Liver (tissue), 8 donors: ENCODE measurements at regions not wholly inside any gene's neighbourhood (a gene's known extent, or its start where the extent isn't known, plus 50 kb on each side); places are given as distances from the start of the nearest gene placed in this dataset.

ENCODE experiments used
- DNase-seq: peaks from one replicate; pipeline ENCODE4 v3.0.0-alpha.2; 2017; ENCODE audit warnings: low spot score
- H3K27ac ChIP-seq, 2 donors: one replicate each; pipeline ENCODE4 v1.7.0; 2013; ENCODE audit warnings: inconsistent platforms in 2 of 2, low read length in 2 of 2, control low read depth in 1 of 2, low read depth in 1 of 2, mild to moderate bottlenecking in 1 of 2
- H3K27me3 ChIP-seq, 4 donors: one replicate each; pipeline versions ENCODE4 v1.6.1 to v1.7.0; 2013; ENCODE audit warnings: low read length in 3 of 4, inconsistent platforms in 1 of 4, mild to moderate bottlenecking in 1 of 4, moderate library complexity in 1 of 4; ENCODE audit not compliant: control insufficient read depth in 4 of 4, insufficient read depth in 4 of 4
- H3K36me3 ChIP-seq, 4 donors: one replicate each; pipeline versions ENCODE4 v1.6.1 to v1.7.0; 2013; ENCODE audit warnings: low read length in 3 of 4, mild to moderate bottlenecking in 3 of 4, low read depth in 1 of 4, moderate library complexity in 1 of 4; ENCODE audit not compliant: control insufficient read depth in 4 of 4, insufficient read depth in 3 of 4
- H3K4me1 ChIP-seq, 4 donors: one replicate each; pipeline versions ENCODE4 v1.6.1 to v1.7.0; 2013; ENCODE audit warnings: low read length in 3 of 4, mild to moderate bottlenecking in 3 of 4, moderate library complexity in 1 of 4; ENCODE audit not compliant: control insufficient read depth in 4 of 4, insufficient read depth in 4 of 4
- H3K4me3 ChIP-seq, 3 donors: one replicate each; pipeline versions ENCODE4 v1.6.1 to v1.7.0; 2013; ENCODE audit warnings: low read length in 3 of 3, control low read depth in 1 of 3, low read depth in 1 of 3, mild to moderate bottlenecking in 1 of 3
- H3K9ac ChIP-seq, 2 donors: one replicate each; pipeline ENCODE4 v1.7.0; 2013; ENCODE audit warnings: low read length in 2 of 2, mild to moderate bottlenecking in 2 of 2, moderate library complexity in 2 of 2, control low read depth in 1 of 2, low read depth in 1 of 2
- H3K9me3 ChIP-seq, 4 donors: one replicate each; pipeline versions ENCODE4 v1.6.1 to v1.7.0; 2013; ENCODE audit warnings: low read length in 3 of 4; ENCODE audit not compliant: control insufficient read depth in 4 of 4
- EGR1 ChIP-seq, 2 donors: IDR thresholded peaks; 2 replicates each; pipeline ENCODE4 v1.6.1; 2016 to 2018; ENCODE audit warnings: antibody characterized with exemption in 2 of 2, low read depth in 2 of 2
- FOXA1 ChIP-seq: IDR thresholded peaks from 2 replicates; pipeline ENCODE4 v1.6.1; 2016; ENCODE audit warnings: antibody characterized with exemption
- FOXA2 ChIP-seq: IDR thresholded peaks from 2 replicates; pipeline ENCODE4 v1.6.1; 2016; ENCODE audit warnings: antibody characterized with exemption
- GABPA ChIP-seq, 2 donors: IDR thresholded peaks in 1 of 2; conservative IDR thresholded peaks in 1 of 2; 2 replicates each; pipeline ENCODE4 v1.6.1; 2016; ENCODE audit warnings: antibody characterized with exemption in 2 of 2, mild to moderate bottlenecking in 1 of 2, moderate library complexity in 1 of 2
- HNF4G ChIP-seq: IDR thresholded peaks from 2 replicates; pipeline ENCODE4 v1.6.1; 2016; ENCODE audit warnings: antibody characterized with exemption
- JUND ChIP-seq, 2 donors: IDR thresholded peaks; 2 replicates each; pipeline ENCODE4 v1.6.1; 2016; ENCODE audit warnings: antibody characterized with exemption in 2 of 2
- NR2F2 ChIP-seq: IDR thresholded peaks from 2 replicates; pipeline ENCODE4 v1.6.1; 2016; ENCODE audit warnings: antibody characterized with exemption
- RAD21 ChIP-seq, 2 donors: IDR thresholded peaks; 2 replicates each; pipeline ENCODE4 v1.6.1; 2016; ENCODE audit warnings: antibody characterized with exemption in 2 of 2, mild to moderate bottlenecking in 2 of 2
- RXRA ChIP-seq, 2 donors: IDR thresholded peaks; 2 replicates each; pipeline ENCODE4 v1.6.1; 2017 to 2018; ENCODE audit warnings: antibody characterized with exemption in 2 of 2, mild to moderate bottlenecking in 1 of 2
- SP1 ChIP-seq: IDR thresholded peaks from 2 replicates; pipeline ENCODE4 v1.6.1; 2018; ENCODE audit warnings: antibody characterized with exemption, mild to moderate bottlenecking
- TAF1 ChIP-seq: conservative IDR thresholded peaks from 2 replicates; pipeline ENCODE4 v1.6.1; 2016; ENCODE audit warnings: antibody characterized with exemption, mild to moderate bottlenecking
- WGBS: extraction: QIAGEN DNeasy Blood & Tissue Kit; methylation state at CpG from one replicate; pipeline ENCODE4 v1.1.7; 2013; 5-methylcytosine and 5-hydroxymethylcytosine counted together
- TF ChIP-seq, protein P1 (sequence below): IDR thresholded peaks from 2 replicates; pipeline ENCODE4 v1.6.1; 2016; ENCODE audit warnings: antibody characterized with exemption
- TF ChIP-seq, protein P2 (sequence below): IDR thresholded peaks from 2 replicates; pipeline ENCODE4 v1.6.1; 2016; ENCODE audit warnings: antibody characterized with exemption, mild to moderate bottlenecking
- TF ChIP-seq, protein P3 (sequence below): IDR thresholded peaks from 2 replicates; pipeline ENCODE4 v1.6.1; 2016; ENCODE audit warnings: antibody characterized with exemption
- TF ChIP-seq, protein P4 (sequence below): IDR thresholded peaks from 2 replicates; pipeline ENCODE4 v1.6.1; 2016; ENCODE audit warnings: antibody characterized with exemption
- TF ChIP-seq, protein P5 (sequence below): fragments of 150-350 bp; IDR thresholded peaks from 2 replicates; pipeline ENCODE4 v1.5.1; 2017; ENCODE audit warnings: improper control_type of control experiment, low read depth, low read length; ENCODE audit not compliant: missing input control
- donor health status: healthy.
- donor health status: healthy.
- donor health status: healthy.
- donor health status: healthy.
- donor health status: healthy.

DNA sequence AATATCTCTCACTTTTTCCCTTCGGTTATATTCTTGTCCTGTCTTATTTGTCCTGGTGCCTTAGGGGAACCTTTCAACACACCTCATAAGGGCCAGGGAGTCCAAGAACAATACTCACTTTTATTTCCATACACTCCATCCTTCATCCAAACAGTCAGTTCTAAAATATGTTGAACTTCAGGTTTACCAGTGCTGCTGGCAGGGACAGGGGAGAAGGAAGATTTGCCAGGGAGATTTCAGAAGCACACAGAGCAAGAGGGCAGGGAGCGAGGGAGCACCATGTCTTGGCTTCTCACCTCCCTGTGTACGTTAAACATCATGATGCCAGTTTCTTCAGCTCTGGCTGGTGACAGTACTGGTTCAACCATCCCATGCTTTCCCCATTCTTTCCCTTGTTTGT is 631.1 kb upstream of the FAT1 start:
- DNase-seq: no peak
- H3K36me3 ChIP-seq: no peaks in the 10 kb centered on the region
- no peak overlapping the region for H3K4me3 ChIP-seq
- H3K27me3 ChIP-seq: peaks cover 0 to 3% (median 0%) of the 10 kb centered on the region in 4 donors
- 45% methylated on average over 3 of the region's 3 CpGs for WGBS
- no peaks in the 10 kb centered on the region for H3K9me3 ChIP-seq
- TF ChIP-seq GABPA (IDR thresholded peaks at IDR 0.05 in 1 of 2, conservative IDR thresholded peaks at IDR 0.05 in 1 of 2) (no peak), RAD21 (IDR thresholded peaks at IDR 0.05) (no peak), SP1 (no peak)
- TF ChIP-seq, protein P1, sequence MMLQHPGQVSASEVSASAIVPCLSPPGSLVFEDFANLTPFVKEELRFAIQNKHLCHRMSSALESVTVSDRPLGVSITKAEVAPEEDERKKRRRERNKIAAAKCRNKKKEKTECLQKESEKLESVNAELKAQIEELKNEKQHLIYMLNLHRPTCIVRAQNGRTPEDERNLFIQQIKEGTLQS: no peak
- TF ChIP-seq, protein P2, sequence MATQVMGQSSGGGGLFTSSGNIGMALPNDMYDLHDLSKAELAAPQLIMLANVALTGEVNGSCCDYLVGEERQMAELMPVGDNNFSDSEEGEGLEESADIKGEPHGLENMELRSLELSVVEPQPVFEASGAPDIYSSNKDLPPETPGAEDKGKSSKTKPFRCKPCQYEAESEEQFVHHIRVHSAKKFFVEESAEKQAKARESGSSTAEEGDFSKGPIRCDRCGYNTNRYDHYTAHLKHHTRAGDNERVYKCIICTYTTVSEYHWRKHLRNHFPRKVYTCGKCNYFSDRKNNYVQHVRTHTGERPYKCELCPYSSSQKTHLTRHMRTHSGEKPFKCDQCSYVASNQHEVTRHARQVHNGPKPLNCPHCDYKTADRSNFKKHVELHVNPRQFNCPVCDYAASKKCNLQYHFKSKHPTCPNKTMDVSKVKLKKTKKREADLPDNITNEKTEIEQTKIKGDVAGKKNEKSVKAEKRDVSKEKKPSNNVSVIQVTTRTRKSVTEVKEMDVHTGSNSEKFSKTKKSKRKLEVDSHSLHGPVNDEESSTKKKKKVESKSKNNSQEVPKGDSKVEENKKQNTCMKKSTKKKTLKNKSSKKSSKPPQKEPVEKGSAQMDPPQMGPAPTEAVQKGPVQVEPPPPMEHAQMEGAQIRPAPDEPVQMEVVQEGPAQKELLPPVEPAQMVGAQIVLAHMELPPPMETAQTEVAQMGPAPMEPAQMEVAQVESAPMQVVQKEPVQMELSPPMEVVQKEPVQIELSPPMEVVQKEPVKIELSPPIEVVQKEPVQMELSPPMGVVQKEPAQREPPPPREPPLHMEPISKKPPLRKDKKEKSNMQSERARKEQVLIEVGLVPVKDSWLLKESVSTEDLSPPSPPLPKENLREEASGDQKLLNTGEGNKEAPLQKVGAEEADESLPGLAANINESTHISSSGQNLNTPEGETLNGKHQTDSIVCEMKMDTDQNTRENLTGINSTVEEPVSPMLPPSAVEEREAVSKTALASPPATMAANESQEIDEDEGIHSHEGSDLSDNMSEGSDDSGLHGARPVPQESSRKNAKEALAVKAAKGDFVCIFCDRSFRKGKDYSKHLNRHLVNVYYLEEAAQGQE: no peak
- no peaks in the 10 kb centered on the region for H3K4me1 ChIP-seq
- no peak overlapping the region for H3K27ac ChIP-seq
- no peak overlapping the region for H3K9ac ChIP-seq

DNA sequence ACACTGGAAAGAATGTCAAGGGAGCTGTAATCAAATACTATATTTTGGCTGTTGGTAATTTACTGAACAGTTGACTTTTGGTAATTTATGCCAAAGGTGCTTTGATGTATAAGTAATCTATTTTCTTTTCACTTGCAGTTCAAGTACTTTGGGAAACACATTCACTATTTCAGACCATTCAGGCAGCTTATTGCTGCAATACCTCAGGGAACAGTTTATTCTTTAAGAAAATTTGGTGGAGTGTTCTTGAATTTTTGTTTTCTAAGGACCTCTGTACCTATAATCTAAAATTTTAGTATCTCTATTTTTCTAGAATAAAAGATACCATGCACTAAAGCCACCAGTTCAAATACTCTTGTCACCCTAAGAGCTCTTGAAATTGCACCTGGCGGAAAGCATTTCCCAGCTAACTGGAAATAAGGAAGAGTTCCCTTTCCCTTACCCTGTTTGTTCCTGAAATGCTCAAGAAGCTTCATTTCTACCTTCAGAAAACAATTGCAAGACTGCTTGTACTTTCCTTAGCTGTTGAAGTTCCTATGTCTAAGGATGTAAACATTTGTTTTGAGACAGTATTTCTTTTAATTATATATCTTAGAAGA is 633.5 kb upstream of the FAT1 start:
- no peaks in the 10 kb centered on the region for H3K9me3 ChIP-seq
- 89% methylated on average over 1 of the region's 1 CpG for WGBS
- no peaks in the 10 kb centered on the region for H3K36me3 ChIP-seq
- H3K9ac ChIP-seq: no peak overlapping the region
- TF ChIP-seq NR2F2 (no peak), JUND (IDR thresholded peaks at IDR 0.05) (no peak), FOXA2 (no peak), GABPA (IDR thresholded peaks at IDR 0.05 in 1 of 2, conservative IDR thresholded peaks at IDR 0.05 in 1 of 2) (no peak), HNF4G (no peak), FOXA1 (no peak), EGR1 (IDR thresholded peaks at IDR 0.05; ENCODE audit: low read depth in 2 of 2) (no peak), RAD21 (IDR thresholded peaks at IDR 0.05) (no peak), RXRA (IDR thresholded peaks at IDR 0.05) (no peak), TAF1 (no peak)
- TF ChIP-seq, protein P2: no peak
- TF ChIP-seq, protein P3, sequence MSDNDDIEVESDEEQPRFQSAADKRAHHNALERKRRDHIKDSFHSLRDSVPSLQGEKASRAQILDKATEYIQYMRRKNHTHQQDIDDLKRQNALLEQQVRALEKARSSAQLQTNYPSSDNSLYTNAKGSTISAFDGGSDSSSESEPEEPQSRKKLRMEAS: no peak
- TF ChIP-seq, protein P4, sequence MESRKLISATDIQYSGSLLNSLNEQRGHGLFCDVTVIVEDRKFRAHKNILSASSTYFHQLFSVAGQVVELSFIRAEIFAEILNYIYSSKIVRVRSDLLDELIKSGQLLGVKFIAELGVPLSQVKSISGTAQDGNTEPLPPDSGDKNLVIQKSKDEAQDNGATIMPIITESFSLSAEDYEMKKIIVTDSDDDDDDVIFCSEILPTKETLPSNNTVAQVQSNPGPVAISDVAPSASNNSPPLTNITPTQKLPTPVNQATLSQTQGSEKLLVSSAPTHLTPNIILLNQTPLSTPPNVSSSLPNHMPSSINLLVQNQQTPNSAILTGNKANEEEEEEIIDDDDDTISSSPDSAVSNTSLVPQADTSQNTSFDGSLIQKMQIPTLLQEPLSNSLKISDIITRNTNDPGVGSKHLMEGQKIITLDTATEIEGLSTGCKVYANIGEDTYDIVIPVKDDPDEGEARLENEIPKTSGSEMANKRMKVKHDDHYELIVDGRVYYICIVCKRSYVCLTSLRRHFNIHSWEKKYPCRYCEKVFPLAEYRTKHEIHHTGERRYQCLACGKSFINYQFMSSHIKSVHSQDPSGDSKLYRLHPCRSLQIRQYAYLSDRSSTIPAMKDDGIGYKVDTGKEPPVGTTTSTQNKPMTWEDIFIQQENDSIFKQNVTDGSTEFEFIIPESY: no peak
- TF ChIP-seq, protein P5, sequence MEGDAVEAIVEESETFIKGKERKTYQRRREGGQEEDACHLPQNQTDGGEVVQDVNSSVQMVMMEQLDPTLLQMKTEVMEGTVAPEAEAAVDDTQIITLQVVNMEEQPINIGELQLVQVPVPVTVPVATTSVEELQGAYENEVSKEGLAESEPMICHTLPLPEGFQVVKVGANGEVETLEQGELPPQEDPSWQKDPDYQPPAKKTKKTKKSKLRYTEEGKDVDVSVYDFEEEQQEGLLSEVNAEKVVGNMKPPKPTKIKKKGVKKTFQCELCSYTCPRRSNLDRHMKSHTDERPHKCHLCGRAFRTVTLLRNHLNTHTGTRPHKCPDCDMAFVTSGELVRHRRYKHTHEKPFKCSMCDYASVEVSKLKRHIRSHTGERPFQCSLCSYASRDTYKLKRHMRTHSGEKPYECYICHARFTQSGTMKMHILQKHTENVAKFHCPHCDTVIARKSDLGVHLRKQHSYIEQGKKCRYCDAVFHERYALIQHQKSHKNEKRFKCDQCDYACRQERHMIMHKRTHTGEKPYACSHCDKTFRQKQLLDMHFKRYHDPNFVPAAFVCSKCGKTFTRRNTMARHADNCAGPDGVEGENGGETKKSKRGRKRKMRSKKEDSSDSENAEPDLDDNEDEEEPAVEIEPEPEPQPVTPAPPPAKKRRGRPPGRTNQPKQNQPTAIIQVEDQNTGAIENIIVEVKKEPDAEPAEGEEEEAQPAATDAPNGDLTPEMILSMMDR: no peak
- H3K4me1 ChIP-seq: no peaks in the 10 kb centered on the region
- DNase-seq: no peak
- no peak overlapping the region for H3K27ac ChIP-seq
- H3K4me3 ChIP-seq: no peak overlapping the region
- peaks cover 0 to 3% (median 0%) of the 10 kb centered on the region in 4 donors for H3K27me3 ChIP-seq
